ENCODE measurements at regions not wholly inside any gene's neighbourhood (a gene's known extent, or its start where the extent isn't known, plus 50 kb on each side); places are given as distances from the start of the nearest gene placed in this dataset.

- CTCF ChIA-PET = no interaction called here
- ATAC-seq (no peak), DNase-seq (no peak)
- Mint-ChIP-seq H3K4me1 (ENCODE audit: low read depth) (no peaks in the 10 kb centered on the region), H3K36me3 (ENCODE audit: low read depth) (no peaks in the 10 kb centered on the region), H3K27me3 (no peaks in the 10 kb centered on the region), H3K4me3 (no peak overlapping the region), H3K27ac (no peak overlapping the region), H3K9me3 (peaks cover 1% of the 10 kb centered on the region)
- intact Hi-C loops (cut with micrococcal nuclease) = no loop called here
- TF ChIP-seq, protein P1, sequence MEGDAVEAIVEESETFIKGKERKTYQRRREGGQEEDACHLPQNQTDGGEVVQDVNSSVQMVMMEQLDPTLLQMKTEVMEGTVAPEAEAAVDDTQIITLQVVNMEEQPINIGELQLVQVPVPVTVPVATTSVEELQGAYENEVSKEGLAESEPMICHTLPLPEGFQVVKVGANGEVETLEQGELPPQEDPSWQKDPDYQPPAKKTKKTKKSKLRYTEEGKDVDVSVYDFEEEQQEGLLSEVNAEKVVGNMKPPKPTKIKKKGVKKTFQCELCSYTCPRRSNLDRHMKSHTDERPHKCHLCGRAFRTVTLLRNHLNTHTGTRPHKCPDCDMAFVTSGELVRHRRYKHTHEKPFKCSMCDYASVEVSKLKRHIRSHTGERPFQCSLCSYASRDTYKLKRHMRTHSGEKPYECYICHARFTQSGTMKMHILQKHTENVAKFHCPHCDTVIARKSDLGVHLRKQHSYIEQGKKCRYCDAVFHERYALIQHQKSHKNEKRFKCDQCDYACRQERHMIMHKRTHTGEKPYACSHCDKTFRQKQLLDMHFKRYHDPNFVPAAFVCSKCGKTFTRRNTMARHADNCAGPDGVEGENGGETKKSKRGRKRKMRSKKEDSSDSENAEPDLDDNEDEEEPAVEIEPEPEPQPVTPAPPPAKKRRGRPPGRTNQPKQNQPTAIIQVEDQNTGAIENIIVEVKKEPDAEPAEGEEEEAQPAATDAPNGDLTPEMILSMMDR (IDR thresholded peaks at IDR 0.05) = no peak
- POLR2A ChIA-PET = no interaction called here
Measured at GRCh38 chr5:4212071-4212739, 616.6 kb downstream of the IRX1 start.

DNA sequence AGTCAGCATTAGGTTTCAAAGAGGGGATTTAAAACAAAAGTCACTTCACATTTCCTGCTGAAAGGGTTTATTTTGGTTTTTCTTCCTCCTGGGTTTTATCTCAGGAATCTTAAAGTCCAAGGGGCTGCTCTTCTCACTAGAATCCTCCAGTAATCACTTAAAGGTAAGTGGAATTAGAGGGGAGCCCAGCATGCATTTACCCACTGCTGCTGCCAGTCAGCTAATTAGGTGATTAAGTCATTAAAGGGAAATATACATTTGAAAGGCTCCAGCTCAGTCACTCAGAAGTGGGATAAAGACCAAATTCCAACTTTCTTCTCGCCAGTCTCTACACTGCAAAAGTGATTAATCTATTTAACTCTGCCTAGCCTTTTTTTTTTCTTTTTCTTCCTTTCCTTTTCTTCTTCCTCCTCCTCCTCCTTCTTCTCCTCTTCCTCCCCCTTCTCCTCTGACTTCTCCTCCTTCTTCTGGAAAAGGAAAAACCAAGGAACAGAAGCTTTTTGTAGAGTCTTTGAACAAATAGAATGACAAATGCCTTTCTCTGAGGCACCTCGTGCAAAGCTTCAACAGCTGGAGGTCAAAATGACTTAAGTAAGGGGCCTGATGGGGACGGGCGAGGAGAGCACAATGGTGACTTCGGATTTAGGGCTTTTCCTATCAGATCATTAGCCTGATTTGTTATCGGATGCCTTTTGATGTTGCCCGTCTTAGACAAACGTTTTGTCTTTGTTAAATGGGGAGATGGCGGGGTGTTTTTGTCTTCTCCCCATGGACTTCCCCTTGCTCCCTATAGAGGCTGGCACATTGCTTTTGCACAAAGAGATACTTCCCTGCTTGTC, 617.6 kb downstream of the IRX1 start:
- H3K27ac Mint-ChIP-seq = no peak overlapping the region
- no peaks in the 10 kb centered on the region for H3K36me3 Mint-ChIP-seq (ENCODE audit: low read depth)
- ChIA-PET POLR2A (no interaction called here), CTCF (no interaction called here)
- no peaks in the 10 kb centered on the region for H3K27me3 Mint-ChIP-seq
- no peaks in the 10 kb centered on the region for H3K4me1 Mint-ChIP-seq (ENCODE audit: low read depth)
- intact Hi-C loops (cut with micrococcal nuclease) = no loop called here
- H3K4me3 Mint-ChIP-seq = no peak overlapping the region
- DNase-seq (no peak), ATAC-seq (no peak)
- H3K9me3 Mint-ChIP-seq = peaks cover 1% of the 10 kb centered on the region
- TF ChIP-seq, protein P1 (IDR thresholded peaks at IDR 0.05) = no peak

DNA sequence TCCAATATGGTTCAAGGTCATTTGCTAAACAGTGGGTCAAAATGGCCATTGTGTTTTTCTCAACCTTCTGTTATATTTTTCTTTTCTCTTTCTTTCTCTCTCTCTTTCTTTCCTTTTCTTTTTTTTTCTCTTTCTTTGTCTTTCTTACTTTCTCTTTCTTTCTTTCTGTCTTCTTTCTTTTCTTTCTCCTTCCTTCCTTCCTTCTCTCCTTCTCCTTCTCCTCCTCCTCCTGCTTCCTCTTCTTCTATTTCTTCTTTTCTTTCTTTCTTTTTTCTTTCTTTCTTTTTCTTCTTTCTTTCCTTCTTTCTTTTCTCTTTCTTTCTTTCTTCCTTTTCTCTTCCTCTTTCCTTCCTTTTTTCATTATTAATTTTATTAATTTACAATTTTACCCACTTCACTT, 619.5 kb downstream of the IRX1 start:
- no peaks in the 10 kb centered on the region for H3K27me3 Mint-ChIP-seq
- H3K27ac Mint-ChIP-seq = no peak overlapping the region
- H3K9me3 Mint-ChIP-seq = peaks cover 1% of the 10 kb centered on the region
- no peaks in the 10 kb centered on the region for H3K36me3 Mint-ChIP-seq (ENCODE audit: low read depth)
- no peaks in the 10 kb centered on the region for H3K4me1 Mint-ChIP-seq (ENCODE audit: low read depth)
- intact Hi-C loops (cut with micrococcal nuclease) = no loop called here
- no peak overlapping the region for H3K4me3 Mint-ChIP-seq
- POLR2A ChIA-PET = no interaction called here
- DNase-seq (no peak), ATAC-seq (no peak)
- CTCF ChIA-PET = no interaction called here
- TF ChIP-seq, protein P1 (IDR thresholded peaks at IDR 0.05) = peak; percentile 27

DNA sequence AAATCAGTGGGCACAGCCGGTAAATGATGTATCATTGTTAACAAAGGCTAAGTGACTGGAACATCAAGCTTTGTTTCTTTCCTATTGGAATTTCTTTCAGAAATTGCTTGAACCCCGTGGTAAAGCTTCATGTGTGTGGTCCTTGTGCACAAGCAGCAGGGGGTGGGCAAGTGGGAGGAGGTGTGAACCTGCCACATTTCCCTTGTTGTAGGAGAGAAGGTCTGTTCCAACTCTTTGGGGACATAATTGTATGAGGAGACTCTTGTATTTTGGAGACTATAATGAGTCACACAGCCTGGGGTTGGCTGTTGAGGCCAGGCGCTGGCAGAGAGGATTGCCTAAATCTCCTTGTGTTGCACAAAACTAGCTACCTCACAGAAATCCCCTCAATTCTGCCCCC, 620.5 kb downstream of the IRX1 start:
- TF ChIP-seq, protein P1 (IDR thresholded peaks at IDR 0.05) = no peak
- Mint-ChIP-seq H3K4me3 (no peak overlapping the region), H3K36me3 (ENCODE audit: low read depth) (no peaks in the 10 kb centered on the region), H3K27ac (no peak overlapping the region), H3K4me1 (ENCODE audit: low read depth) (no peaks in the 10 kb centered on the region), H3K27me3 (no peaks in the 10 kb centered on the region), H3K9me3 (peaks cover 1% of the 10 kb centered on the region)
- POLR2A ChIA-PET = no interaction called here
- CTCF ChIA-PET = no interaction called here
- ATAC-seq (no peak), DNase-seq (no peak)
- intact Hi-C loops (cut with micrococcal nuclease) = no loop called here

- no peaks in the 10 kb centered on the region for H3K9me3 Mint-ChIP-seq
- no peak for DNase-seq
- CTCF ChIA-PET = no interaction called here
- H3K27me3 Mint-ChIP-seq = no peaks in the 10 kb centered on the region
- POLR2A ChIA-PET = no interaction called here
- TF ChIP-seq, protein P1 (IDR thresholded peaks at IDR 0.05) = no peak
- no peaks in the 10 kb centered on the region for H3K4me1 Mint-ChIP-seq (ENCODE audit: low read depth)
- ATAC-seq = no peak
- H3K27ac Mint-ChIP-seq = no peak overlapping the region
- no peaks in the 10 kb centered on the region for H3K36me3 Mint-ChIP-seq (ENCODE audit: low read depth)
- intact Hi-C loops (cut with micrococcal nuclease) = no loop called here
- H3K4me3 Mint-ChIP-seq = no peak overlapping the region
Measured at GRCh38 chr5:4220016-4220415, 624.4 kb downstream of the IRX1 start.
